Right forelimb (tissue), 1 donor: ENCODE measurements at regions not wholly inside any gene's neighbourhood (a gene's known extent, or its start where the extent isn't known, plus 50 kb on each side); places are given as distances from the start of the nearest gene placed in this dataset.

Experiments used
- DNase-seq: peaks from one replicate; pipeline ENCODE4 v3.0.0-alpha.2; 2018

DNA sequence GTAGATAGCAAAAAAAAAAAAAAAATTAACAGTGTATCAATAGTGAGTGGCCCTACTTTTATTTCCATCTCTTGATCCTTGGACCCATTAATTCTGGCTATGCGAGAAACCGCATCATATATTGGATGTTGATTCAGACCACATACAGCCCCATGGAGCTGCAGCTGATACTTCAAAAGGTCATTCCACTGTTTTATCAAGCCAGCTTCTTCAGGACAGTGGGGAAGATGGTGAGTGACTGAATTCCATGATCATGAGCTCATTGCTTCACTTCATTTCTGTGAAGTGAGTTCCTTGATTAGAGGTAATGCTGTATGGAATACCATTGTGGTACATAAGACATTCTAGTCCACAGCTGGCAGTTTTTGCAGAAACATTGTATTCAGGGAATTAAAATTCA, 222.9 kb upstream of the MEF2C start:
- DNase-seq = no peak

DNA sequence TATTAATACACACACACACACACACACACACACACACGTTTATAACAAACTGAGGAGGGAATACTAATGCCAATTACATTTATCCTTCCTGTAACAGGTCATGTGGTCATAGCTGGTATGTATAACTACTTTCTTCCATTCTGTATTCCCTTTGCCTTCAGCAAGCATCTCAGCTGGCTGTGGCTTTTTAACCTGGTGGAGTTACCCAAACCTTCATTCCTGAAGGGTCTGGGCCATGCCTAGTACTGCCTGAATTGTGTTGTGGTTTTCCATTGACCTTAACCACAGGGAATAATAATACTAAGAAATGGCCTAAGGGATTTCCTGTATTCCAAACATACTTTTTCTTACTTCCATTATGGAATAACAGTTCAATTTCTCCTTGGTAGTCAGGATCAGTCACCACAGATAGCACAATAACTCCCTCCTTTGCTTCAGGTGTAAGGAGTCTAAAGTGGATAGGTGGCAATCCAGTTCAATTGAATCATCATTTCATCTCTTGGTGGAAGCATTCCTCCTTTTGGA, 222.2 kb upstream of the MEF2C start:
- DNase-seq = no peak

DNA sequence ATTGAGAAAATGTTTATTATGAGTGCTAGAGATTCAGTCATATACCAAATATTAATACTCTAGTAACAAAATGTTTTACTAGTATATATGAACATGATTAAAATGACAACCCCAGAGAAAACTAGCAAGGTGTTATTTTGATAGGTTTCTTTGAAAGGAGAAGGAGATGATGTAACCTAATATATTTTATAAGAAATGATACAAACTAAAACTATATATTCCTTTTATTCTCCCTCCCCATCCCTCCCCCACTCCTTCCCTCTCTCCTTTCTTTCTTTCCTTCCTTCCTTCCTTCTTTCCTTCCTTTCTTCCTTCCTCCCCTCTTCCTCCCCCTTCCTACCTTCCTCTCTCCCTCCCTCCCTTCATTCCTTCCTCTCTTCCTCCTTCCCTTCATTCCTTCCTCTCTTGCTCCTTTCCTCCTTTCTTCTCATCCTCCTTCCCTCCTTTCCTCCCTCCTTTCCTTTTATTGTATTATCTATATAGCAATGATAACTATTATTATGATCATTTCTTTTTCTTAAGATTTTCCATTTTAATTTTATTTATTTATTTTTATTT, 215.3 kb upstream of the MEF2C start:
- no peak for DNase-seq

DNA sequence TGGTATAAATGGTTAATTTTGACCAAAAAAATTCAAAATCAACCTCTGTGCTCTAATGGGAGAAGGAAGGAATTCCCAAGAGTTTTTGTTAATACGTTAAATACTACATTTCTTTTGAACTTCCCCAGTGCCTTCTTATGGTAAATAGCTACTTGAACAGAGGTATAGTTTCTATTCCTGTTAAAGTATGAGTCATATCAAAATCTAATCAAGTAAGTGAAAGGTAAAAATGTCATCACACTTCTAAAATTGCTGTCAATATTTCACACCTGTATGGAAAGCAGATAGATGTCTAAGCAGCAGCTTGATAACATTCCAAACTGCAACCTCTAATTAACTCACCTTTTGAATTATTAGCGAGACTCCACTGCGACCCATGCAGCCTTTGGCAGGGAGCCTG, 214.1 kb upstream of the MEF2C start:
- DNase-seq = no peak

DNA sequence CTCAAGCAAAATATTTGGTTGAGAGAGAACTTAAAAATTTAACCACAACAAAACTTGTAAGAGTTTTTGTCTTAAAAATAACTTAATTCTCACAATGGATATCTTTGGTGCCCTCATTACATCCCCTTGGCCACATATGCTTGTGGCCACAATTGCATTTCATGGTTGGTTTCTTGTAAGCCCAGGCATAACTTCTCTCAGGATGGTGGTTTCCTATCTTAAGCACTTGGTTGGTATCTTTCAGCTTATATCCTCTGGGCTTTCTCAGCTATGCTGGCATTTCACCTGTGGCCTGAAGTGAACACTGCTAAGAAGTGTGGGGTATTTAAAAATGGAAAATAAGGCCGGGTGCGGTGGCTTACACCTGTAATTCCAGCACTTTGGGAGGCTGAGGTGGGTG, 212.4 kb upstream of the MEF2C start:
- DNase-seq = no peak

DNA sequence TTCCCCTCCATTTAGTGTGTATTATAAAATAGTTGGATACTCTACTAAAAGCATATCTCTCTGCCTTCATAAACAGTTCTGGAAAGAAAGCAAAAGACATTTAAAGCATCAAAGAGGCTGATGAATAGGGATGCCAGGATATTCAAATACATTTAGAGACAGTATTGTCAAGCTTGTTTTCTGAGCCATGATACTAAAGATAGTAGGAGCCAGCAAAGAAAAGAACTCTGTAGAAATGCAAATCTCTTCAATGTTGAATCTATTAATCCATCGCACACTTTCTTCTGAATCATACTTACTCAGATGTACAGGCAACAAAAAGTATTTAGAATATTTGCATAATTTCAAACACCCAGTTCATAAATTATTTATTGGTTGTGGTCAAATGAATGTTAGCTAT, 207.1 kb upstream of the MEF2C start:
- DNase-seq = no peak

DNA sequence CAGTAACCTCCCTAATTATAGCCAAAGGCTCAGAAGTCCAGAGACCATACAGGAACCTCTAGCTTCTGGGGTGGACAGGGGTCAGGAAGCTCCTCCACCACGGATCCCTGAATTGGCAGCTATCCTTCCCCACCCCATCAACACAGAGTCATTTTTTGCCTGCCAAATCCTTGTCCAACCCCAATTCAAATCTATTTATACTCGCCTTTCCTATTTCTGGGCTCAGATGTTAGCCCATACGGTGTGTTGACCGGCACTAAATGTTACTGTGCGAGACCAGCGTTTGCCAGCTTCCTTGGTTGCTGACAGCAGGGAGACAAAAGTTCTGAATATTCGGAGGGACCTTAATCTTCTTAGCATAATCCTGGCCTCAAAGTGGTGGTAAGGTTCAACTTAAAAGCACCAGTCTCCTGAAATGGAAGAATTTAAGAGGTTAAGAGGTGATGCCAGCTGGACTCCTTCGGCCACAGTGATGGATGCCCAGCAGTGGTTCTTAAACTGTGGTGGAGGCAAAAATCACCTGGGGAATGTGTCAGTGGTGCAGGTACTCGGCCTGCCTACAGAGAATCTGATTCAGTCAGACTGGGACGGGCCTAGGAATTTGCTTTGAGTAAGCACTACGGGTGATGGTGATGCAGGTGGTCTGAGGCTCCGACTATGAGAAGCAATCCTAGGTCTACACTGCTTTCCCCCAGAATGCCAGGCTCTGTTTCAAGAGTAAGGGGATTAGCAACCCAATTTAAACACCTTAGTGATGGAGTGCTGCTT, 204.8 kb upstream of the MEF2C start:
- peak; percentile 54 for DNase-seq

DNA sequence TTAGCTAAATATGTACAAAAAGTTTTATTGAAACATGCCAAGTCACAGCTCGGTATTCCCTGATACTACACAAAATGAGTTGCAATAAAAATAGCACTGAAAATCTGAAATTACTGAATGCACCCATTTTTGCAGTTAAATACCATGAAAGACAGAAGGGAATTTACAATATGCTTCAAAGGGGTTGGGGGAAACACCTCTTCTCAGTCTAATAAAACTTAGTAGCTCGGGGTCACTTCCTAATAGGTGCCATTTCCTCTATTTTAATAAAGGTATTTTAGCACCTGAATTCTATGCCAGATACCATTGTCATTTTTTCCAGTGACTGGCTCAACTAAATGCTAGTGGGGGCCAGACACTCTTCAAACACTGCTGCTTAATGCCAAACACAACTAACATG, 204.1 kb upstream of the MEF2C start:
- no peak for DNase-seq

DNA sequence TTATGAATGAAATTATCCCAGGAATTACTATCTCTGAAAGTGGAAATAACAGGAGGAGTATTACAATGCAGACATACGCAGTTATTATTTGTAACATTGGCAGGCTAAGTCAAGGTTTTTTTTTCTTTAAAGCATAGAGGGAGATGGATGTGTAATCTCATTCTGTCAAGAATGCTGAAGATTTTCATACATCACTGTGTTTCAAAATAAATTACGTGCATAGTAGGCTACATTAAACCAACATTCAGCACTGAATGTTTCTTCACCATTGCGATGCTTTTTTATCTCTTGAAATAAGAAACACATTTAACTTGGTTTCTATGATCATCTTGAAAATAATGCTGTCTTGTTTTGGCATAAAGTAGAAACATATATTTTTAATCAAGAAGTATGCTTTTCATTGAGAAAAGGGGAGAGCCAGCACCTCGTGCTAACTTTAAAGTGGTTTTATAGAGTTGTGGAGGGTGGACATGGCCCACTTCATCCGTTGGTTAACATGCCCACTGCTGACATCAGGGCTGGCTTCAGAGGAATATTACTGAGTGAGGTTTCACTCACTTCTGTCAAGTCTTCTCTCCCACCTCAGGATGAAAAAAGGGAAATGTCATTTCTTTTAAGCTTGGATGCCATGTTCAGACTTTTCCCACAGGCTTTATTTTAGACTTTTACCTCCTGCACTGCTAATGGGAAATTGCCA, 203.6 kb upstream of the MEF2C start:
- no peak for DNase-seq

DNA sequence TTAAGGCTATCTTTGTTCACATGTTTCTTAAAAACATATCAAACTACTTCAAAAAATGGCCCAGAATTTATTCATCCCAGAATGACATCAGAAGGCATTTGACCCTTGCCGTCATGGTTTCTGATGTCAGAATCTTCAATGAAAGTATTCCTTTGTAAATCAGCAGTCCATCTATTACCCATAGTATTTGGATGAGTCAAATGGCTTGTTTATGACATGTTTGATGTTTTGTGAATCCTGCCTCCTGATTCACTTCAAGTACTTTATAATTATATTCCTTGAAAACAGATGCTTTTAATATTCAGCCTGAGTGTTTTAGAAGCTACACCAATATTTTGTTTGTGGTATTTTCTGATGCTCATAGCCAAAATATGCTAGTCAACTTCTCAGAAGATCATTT, 200.8 kb upstream of the MEF2C start:
- DNase-seq = no peak

DNA sequence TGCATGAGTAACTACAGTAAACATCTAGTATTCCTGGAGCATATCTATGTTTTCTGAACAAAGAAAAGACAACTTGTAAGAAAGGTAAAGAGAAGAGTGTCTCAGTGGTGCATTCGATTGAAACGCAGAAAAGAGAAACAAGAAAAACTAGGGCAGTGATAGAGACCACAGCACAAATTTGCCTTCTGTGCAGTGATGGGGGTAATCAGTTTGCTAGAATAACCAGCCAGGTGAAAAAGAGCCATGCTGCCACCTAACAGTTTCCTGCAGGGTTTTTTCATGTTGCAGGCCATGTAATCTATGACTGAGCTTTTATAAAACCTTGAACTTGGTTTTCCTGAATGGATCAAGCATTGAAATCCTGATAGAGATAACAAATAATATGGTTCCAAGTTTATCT, 198.4 kb upstream of the MEF2C start:
- no peak for DNase-seq

DNA sequence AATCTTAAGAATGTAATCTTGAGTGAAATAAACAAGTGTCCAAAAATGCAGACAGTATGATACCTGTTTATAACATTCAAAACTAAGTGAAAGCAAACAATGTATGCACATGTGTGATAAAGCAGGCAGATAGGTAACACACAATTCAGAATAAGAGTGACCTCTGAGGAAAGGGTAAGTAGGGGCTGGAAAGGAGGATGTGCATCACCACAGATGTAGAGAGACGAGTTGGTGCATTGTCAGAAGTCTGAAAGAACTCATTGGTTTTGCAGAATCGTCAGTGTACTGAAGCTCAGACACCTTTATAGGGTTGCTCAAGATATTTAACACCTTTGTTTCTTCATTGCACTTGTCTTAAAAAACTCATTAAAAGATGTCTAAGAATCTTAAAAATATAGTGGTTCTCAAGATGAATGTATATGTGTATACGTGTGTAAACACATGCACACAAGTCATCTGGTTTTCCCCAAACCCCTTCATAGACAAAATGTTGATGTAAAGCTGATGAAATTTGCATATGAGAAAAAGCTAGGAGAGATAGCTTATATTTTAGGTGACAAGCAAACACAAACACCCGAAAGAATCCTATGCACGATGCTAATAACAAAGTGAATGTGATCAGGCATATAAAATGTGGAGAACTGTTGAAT, 197.6 kb upstream of the MEF2C start:
- no peak for DNase-seq

DNA sequence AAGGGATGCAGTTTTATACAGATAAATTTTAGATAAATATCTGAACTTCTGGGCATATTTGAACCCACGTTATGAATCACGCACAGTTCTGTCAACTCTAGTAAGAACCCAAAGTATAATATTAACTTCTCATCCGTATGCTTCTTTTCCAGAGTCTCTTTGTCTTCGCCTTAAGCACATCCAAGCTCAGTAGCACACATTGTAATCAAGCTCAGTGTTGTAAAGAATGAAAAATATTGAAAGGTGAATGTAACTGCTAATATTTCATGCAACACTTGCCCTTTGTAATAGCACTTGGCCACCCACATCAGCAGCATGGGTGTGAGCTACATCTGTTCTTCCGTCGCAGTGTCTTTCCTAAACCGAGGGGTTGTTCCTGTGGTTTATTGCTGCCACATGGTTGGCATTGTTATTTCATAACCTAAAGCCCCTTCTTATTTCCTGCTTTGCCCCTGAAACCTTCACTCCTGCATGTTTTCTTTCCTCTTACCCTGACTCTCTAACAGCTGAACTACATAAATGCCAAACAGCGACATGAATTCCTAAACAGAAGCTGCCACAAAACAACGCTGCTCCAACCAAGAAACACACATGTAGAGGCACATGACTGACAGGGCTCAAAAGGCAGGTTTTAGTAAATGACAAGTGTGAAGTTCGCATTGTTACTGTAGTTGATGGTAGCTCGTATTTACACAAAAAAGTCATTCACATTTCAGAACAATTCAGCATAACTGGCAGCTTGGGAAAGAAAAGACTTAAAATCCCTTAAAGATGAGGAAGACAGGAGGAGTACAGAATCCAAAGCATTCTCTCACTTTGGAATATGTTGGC, 190.1 kb upstream of the MEF2C start:
- no peak for DNase-seq

DNA sequence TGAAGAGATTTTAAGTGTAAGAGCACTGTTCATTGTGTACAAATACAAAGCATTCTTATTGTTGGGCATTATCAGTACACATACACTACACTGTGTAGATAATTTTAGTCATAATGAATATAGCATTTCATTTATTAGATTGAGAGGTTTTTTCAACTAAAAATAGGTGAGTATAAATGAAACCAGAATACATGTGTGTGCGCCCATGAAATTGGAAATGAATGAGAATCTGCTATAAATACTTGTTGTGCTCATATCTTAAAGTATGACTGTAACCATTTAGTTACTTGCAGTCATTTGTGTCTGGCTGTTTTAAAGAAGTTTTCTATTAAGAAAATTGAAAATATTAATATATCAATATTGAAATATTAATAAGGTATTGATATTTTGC, 189.0 kb upstream of the MEF2C start:
- no peak for DNase-seq

DNA sequence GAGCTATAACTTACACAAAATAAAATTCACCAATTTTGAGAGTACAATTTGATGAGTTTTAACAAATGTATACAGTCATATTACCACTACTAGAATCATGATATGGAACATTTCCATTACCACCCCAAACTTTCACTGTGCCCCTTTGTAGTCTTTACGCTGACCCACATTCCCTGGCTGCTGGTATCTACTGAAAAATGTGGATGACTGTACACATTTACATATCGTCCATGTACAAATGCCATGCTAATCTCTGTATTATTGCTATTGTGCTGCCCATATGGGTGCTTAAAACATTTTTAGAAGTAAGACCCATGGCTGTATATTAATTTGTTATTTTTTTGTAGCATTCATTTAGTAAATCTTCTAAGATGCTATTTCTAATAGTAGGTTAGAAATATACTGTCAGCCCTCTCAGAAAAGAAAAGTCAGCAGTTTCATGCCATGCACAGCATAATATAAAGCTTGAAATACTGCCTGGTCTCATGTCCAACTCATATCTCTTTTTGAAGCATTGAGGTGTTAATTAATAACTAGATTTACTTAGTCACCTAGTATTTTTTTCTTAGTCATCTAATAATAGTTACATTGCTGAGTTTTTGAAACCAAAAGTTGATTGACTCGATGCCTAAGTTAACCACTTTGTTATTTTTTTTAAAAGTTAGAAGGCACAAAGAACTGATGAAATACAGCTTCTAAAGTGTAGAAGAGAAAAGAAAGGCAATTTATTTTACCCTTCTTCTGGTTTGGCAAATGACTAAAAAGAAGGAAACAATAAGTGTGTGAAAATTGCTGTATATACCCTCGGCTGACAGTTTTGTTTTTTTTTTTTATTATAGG, 188.3 kb upstream of the MEF2C start:
- no peak for DNase-seq

DNA sequence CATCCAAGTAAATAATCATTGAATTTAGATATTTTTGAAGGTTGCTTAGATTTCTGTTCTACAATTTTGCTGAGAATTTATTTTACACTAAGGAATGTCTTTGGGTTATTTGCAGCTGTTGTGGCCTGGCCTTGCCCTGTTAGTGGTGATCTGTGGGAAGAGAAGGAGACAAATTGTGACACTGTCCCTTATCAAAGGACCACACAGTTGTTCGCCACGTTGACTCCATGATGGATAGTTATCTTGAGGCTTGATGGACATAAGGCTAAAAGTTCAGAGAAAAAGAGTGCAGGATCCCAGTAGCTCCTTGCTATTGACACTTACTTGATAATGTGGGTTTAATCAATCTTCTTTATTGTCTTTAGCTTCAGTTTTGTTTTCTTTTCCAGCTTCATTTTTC, 186.6 kb upstream of the MEF2C start:
- no peak for DNase-seq

DNA sequence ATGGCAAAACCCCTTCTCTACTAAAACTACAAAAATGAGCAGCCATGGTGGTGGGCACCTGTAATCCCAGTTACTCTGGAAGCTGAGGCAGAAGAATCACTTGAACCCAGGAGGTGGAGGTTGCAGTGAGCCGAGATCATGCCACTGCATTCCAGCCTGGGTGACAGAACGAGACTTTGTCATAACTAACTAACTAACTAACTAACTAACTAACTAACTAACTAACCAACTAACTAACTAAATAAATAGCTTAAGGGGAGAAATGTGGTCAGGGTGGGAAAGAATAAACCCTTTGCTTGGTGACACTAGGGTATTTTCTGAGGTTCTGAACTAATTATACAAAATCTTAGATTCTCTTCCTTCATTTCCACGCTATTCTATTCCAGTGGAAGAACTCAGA, 184.4 kb upstream of the MEF2C start:
- no peak for DNase-seq

DNA sequence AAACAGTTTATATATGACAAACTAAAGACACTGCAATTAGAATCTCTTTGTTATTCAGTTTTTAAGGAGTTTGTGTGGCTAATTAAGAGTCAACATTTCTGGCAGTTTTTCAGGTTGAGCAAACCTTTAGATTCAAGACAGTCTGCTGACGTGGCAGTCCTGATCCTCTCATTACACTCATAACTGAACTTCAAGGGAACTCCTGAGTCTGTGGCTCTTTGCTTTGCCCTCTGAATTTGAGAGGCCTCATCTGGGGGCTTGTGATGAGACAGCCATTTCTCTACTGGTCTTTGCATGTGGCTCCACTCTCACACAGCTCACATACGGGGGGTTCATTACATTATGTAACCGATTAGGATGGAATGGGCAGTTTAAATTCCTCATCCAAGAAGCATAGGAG, 182.9 kb upstream of the MEF2C start:
- DNase-seq = no peak

DNA sequence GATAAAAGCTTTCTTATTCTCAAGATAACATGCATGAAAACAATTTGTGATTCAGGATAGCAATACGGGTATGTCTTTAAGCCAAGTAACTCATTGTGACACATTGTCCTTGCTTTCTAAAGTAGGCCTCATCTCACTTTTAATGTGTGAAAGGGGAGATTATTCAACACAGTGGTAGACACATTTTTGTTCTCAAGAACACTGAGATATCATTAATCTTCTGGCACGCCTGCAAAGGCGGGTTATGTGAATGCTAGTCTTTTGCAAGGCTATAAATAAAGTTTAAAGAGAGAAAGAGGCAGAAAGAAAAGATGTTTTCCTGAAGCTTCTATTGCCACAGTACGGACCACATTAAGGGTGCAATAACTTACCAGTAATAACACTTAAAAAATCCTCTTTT, 181.8 kb upstream of the MEF2C start:
- no peak for DNase-seq

DNA sequence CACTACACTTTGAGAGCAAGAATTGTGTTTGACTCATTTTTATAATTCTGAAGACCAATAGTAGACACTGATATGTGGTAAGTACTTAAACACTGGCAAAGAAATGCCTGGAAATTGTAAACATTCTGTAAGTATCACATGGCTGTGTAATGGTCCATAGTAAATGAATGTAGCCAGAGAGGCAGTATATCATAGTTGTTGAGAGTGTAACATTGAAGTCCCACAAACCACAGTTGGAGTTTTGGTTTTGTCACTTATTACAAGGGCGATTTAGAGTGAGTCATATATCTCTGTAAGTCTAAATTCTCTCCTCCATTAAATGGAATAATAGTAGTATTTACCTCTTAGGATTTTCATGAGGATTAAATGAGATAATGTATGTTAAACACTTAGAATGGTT, 181.1 kb upstream of the MEF2C start:
- no peak for DNase-seq

DNA sequence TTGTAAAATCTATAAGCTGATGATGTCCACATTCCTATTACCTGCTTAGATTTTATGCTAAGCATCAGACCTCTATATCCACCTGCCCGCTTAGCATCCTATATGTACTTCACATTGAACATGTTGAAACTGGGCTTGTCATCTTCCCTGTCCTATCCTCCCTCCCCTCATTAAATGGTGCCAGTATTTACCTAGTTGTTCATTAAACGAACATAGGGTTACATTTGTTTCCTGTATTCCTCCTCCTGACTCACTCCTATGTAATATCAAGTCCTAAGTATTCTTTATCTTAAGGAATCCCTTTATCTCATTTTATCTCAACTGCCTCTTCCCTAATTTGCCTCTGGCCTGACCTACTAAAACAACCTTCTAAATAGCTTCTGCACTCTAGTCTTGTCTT, 177.8 kb upstream of the MEF2C start:
- DNase-seq = no peak

DNA sequence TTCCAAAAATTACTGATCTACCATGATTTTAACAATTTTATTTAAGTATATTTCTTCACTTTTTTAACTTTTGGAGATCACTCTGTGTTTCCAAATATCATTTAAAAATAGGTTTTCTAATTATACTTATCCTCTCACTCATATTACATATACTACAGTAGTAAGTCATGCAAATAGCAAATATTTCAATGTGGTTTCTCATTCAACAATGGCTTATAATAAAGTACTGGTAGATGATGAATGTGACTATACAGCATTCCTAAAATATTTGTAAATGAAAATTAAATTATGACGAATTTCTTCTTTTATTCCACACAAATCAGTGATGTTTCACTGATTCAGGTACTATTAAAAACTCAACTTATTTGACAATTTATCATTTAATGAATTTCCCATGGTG, 176.3 kb upstream of the MEF2C start:
- DNase-seq = no peak
